ENCODE measurements at regions not wholly inside any gene's neighbourhood (a gene's known extent, or its start where the extent isn't known, plus 50 kb on each side); places are given as distances from the start of the nearest gene placed in this dataset.

- Mint-ChIP-seq H3K27me3 (ENCODE audit: unreplicated experiment) (no peaks in the 10 kb centered on the region), H3K4me1 (ENCODE audit: low read depth, unreplicated experiment) (peaks cover 21% of the 10 kb centered on the region), H3K36me3 (ENCODE audit: unreplicated experiment) (no peaks in the 10 kb centered on the region), H3K9me3 (ENCODE audit: unreplicated experiment) (peaks cover 2% of the 10 kb centered on the region), H3K4me3 (ENCODE audit: unreplicated experiment) (no peak overlapping the region), H3K27ac (ENCODE audit: unreplicated experiment) (no peak overlapping the region)
- no peak for TF ChIP-seq CTCF (IDR thresholded peaks at IDR 0.05; ENCODE audit: partially characterized antibody, unreplicated experiment)
- no peak for DNase-seq
These were observed 185.6 kb upstream of the SYNPR start for GRCh38 chr3:63092515-63092914.

GRCh38 chr3:63094642-63095408 lies 183.3 kb upstream of the SYNPR start:
- DNase-seq = no peak
- TF ChIP-seq CTCF (IDR thresholded peaks at IDR 0.05; ENCODE audit: partially characterized antibody, unreplicated experiment) = no peak
- H3K27me3 Mint-ChIP-seq (ENCODE audit: unreplicated experiment) = peaks cover 2% of the 10 kb centered on the region

GRCh38 chr3:63096248-63097058 lies 181.7 kb upstream of the SYNPR start:
- DNase-seq = no peak
- no peak for TF ChIP-seq CTCF (IDR thresholded peaks at IDR 0.05; ENCODE audit: partially characterized antibody, unreplicated experiment)
- no peak overlapping the region for H3K27ac Mint-ChIP-seq (ENCODE audit: unreplicated experiment)
- peaks cover 2% of the 10 kb centered on the region for H3K27me3 Mint-ChIP-seq (ENCODE audit: unreplicated experiment)
- peaks cover 3% of the 10 kb centered on the region for H3K9me3 Mint-ChIP-seq (ENCODE audit: unreplicated experiment)
- peaks cover 16% of the 10 kb centered on the region for H3K4me1 Mint-ChIP-seq (ENCODE audit: low read depth, unreplicated experiment)
- H3K36me3 Mint-ChIP-seq (ENCODE audit: unreplicated experiment) = peaks cover 5% of the 10 kb centered on the region
- no peak overlapping the region for H3K4me3 Mint-ChIP-seq (ENCODE audit: unreplicated experiment)

More at GRCh38 chr3:63094642-63095408, 183.3 kb upstream of the SYNPR start:
- peaks cover 3% of the 10 kb centered on the region for H3K9me3 Mint-ChIP-seq (ENCODE audit: unreplicated experiment)
- H3K4me1 Mint-ChIP-seq (ENCODE audit: low read depth, unreplicated experiment) = peaks cover 21% of the 10 kb centered on the region
- no peak overlapping the region for H3K27ac Mint-ChIP-seq (ENCODE audit: unreplicated experiment)
- H3K4me3 Mint-ChIP-seq (ENCODE audit: unreplicated experiment) = no peak overlapping the region
- peaks cover 5% of the 10 kb centered on the region for H3K36me3 Mint-ChIP-seq (ENCODE audit: unreplicated experiment)

GRCh38 chr3:63097396-63097795 lies 180.7 kb upstream of the SYNPR start:
- Mint-ChIP-seq H3K9me3 (ENCODE audit: unreplicated experiment) (peaks cover 3% of the 10 kb centered on the region), H3K27ac (ENCODE audit: unreplicated experiment) (no peak overlapping the region), H3K27me3 (ENCODE audit: unreplicated experiment) (peaks cover 2% of the 10 kb centered on the region), H3K36me3 (ENCODE audit: unreplicated experiment) (peaks cover 5% of the 10 kb centered on the region), H3K4me3 (ENCODE audit: unreplicated experiment) (no peak overlapping the region), H3K4me1 (ENCODE audit: low read depth, unreplicated experiment) (peaks cover 10% of the 10 kb centered on the region)
- DNase-seq = no peak
- no peak for TF ChIP-seq CTCF (IDR thresholded peaks at IDR 0.05; ENCODE audit: partially characterized antibody, unreplicated experiment)

- DNase-seq = no peak
- Mint-ChIP-seq H3K4me3 (ENCODE audit: unreplicated experiment) (no peak overlapping the region), H3K27ac (ENCODE audit: unreplicated experiment) (no peak overlapping the region), H3K9me3 (ENCODE audit: unreplicated experiment) (peaks cover 1% of the 10 kb centered on the region), H3K27me3 (ENCODE audit: unreplicated experiment) (no peaks in the 10 kb centered on the region), H3K4me1 (ENCODE audit: low read depth, unreplicated experiment) (no peaks in the 10 kb centered on the region), H3K36me3 (ENCODE audit: unreplicated experiment) (peaks cover 5% of the 10 kb centered on the region)
- no peak for TF ChIP-seq CTCF (IDR thresholded peaks at IDR 0.05; ENCODE audit: partially characterized antibody, unreplicated experiment)
These were observed 161.2 kb upstream of the SYNPR start for GRCh38 chr3:63116922-63117321.

Measured in glutamatergic neuron (in vitro differentiated cells).